NCI-H1694 (cell line): ENCODE measurements at regions not wholly inside any gene's neighbourhood (a gene's known extent, or its start where the extent isn't known, plus 50 kb on each side); places are given as distances from the start of the nearest gene placed in this dataset.

Source experiments
- DNase-seq: peaks from one replicate; lab custom pipeline; 2025; lab: John Stamatoyannopoulos, UW

- DNase-seq = no peak
Observed at GRCh38 chrX:20320461-20321159, 53.9 kb upstream of the RPS6KA3 start.

- DNase-seq = no peak
Observed at GRCh38 chrX:20319054-20319453, 52.3 kb upstream of the RPS6KA3 start.

- DNase-seq = no peak
Observed at GRCh38 chrX:20317873-20318272, 51.2 kb upstream of the RPS6KA3 start.
